ENCODE measurements at regions not wholly inside any gene's neighbourhood (a gene's known extent, or its start where the extent isn't known, plus 50 kb on each side); places are given as distances from the start of the nearest gene placed in this dataset.

GRCh38 chr1:36542962-36543515 lies 60.3 kb upstream of the CSF3R start:
- peak; percentile 39 for DNase-seq (ENCODE audit: low spot score)

GRCh38 chr1:36542024-36542961 lies 59.6 kb upstream of the CSF3R start:
- DNase-seq (ENCODE audit: low spot score), result no peak

- no peak for DNase-seq (ENCODE audit: low spot score)
Observed at GRCh38 chr1:36540056-36540455, 57.3 kb upstream of the CSF3R start.

GRCh38 chr1:36539526-36539925 lies 56.8 kb upstream of the CSF3R start:
- no peak for DNase-seq (ENCODE audit: low spot score)

GRCh38 chr1:36537991-36538390 lies 55.3 kb upstream of the CSF3R start:
- no peak for DNase-seq (ENCODE audit: low spot score)

- no peak for DNase-seq (ENCODE audit: low spot score)
Observed at GRCh38 chr1:36537190-36537768, 54.6 kb upstream of the CSF3R start.

- no peak for DNase-seq (ENCODE audit: low spot score)
Observed at GRCh38 chr1:36536727-36537126, 54.0 kb upstream of the CSF3R start.

GRCh38 chr1:36534711-36535412 lies 52.1 kb upstream of the CSF3R start:
- no peak for DNase-seq (ENCODE audit: low spot score)

GRCh38 chr1:36533897-36534296 lies 51.2 kb upstream of the CSF3R start:
- no peak for DNase-seq (ENCODE audit: low spot score)

GRCh38 chr1:36532810-36533401 lies 50.2 kb upstream of the CSF3R start:
- no peak for DNase-seq (ENCODE audit: low spot score)
